Brain microvascular endothelial cell (primary cell): ENCODE measurements at regions not wholly inside any gene's neighbourhood (a gene's known extent, or its start where the extent isn't known, plus 50 kb on each side); places are given as distances from the start of the nearest gene placed in this dataset.

Source experiments
- DNase-seq: peaks from one replicate; pipeline ENCODE4 v3.0.0-alpha.2; 2020
- H3K27ac ChIP-seq: fragments of 250-450 bp; sonication (Bioruptor Pico); 2 replicates; pipeline ENCODE4 v1.5.1; 2020; ENCODE audit warnings: mild to moderate bottlenecking, moderate library complexity
- H3K27me3 ChIP-seq: fragments of 250-450 bp; sonication (Bioruptor Pico); replicated peaks from 2 replicates; pipeline ENCODE4 v1.5.1; 2020; ENCODE audit warnings: mild to moderate bottlenecking
- H3K36me3 ChIP-seq: fragments of 250-450 bp; sonication (Bioruptor Pico); replicated peaks from 2 replicates; pipeline ENCODE4 v1.5.1; 2020; ENCODE audit warnings: mild to moderate bottlenecking
- H3K4me3 ChIP-seq: 2 replicates; pipeline ENCODE4 v1.5.1; 2011; ENCODE audit warnings: low read depth, mild to moderate bottlenecking, control low read depth, low read length, moderate library complexity
- in situ Hi-C: cut with HindIII; loops from 2 replicates; pipeline ENCODE4 v1.10.0; 2017; ENCODE audit warnings: low sequenced_read_pairs, low pct_ligation_motif_present
- TF ChIP-seq, protein P1 (sequence below): IDR thresholded peaks from 2 replicates; pipeline ENCODE4 v1.5.1; 2011; ENCODE audit warnings: low read depth, mild to moderate bottlenecking, moderate library complexity, low read length, control low read depth, inconsistent platforms; ENCODE audit errors: missing control alignments

- H3K27ac ChIP-seq = no peak overlapping the region
Measured at GRCh38 chr11:128198216-128198772, 389.1 kb downstream of the ETS1 start.

GRCh38 chr11:128196235-128196634 lies 391.1 kb downstream of the ETS1 start:
- in situ Hi-C loops = no loop called here

More at GRCh38 chr11:128198216-128198772, 389.1 kb downstream of the ETS1 start:
- Histone ChIP-seq H3K27me3 (no peaks in the 10 kb centered on the region), H3K4me3 (no peak overlapping the region), H3K36me3 (no peaks in the 10 kb centered on the region)
- TF ChIP-seq, protein P1, sequence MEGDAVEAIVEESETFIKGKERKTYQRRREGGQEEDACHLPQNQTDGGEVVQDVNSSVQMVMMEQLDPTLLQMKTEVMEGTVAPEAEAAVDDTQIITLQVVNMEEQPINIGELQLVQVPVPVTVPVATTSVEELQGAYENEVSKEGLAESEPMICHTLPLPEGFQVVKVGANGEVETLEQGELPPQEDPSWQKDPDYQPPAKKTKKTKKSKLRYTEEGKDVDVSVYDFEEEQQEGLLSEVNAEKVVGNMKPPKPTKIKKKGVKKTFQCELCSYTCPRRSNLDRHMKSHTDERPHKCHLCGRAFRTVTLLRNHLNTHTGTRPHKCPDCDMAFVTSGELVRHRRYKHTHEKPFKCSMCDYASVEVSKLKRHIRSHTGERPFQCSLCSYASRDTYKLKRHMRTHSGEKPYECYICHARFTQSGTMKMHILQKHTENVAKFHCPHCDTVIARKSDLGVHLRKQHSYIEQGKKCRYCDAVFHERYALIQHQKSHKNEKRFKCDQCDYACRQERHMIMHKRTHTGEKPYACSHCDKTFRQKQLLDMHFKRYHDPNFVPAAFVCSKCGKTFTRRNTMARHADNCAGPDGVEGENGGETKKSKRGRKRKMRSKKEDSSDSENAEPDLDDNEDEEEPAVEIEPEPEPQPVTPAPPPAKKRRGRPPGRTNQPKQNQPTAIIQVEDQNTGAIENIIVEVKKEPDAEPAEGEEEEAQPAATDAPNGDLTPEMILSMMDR = no peak
- no peak for DNase-seq
- in situ Hi-C loops = no loop called here

GRCh38 chr11:128195756-128196155 lies 391.6 kb downstream of the ETS1 start:
- no peak for DNase-seq
- Histone ChIP-seq H3K4me3 (no peak overlapping the region), H3K36me3 (no peaks in the 10 kb centered on the region), H3K27me3 (no peaks in the 10 kb centered on the region), H3K27ac (no peak overlapping the region)
- TF ChIP-seq, protein P1 = no peak
- in situ Hi-C loops = no loop called here

More at GRCh38 chr11:128196235-128196634, 391.1 kb downstream of the ETS1 start:
- Histone ChIP-seq H3K27me3 (no peaks in the 10 kb centered on the region), H3K36me3 (no peaks in the 10 kb centered on the region), H3K4me3 (no peak overlapping the region), H3K27ac (no peak overlapping the region)
- DNase-seq = no peak
- TF ChIP-seq, protein P1 = no peak

GRCh38 chr11:128195057-128195751 lies 392.2 kb downstream of the ETS1 start:
- DNase-seq = no peak
- Histone ChIP-seq H3K27me3 (no peaks in the 10 kb centered on the region), H3K27ac (no peak overlapping the region), H3K36me3 (no peaks in the 10 kb centered on the region), H3K4me3 (no peak overlapping the region)
- in situ Hi-C loops = no loop called here
- TF ChIP-seq, protein P1 = no peak

DNA sequence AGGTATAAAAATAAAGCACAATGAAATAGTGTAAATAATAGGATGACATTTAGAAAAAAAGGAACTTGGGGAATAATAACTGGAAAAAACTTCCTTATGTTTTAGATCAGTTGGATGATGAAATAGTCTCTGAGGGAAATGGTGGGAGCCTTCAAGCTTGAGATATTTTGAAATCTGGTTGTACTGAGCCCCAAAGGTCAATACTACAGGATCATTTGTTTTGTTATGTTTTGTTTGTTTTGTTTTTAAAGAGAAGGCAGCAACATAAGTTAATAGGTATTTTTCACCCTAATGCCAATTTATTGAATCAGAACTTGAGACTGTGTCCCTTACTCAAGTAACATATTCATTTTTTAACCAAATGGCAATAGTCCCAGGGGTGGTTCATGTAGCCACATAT lies 393.1 kb downstream of the ETS1 start:
- no peaks in the 10 kb centered on the region for H3K27me3 ChIP-seq
- no peaks in the 10 kb centered on the region for H3K36me3 ChIP-seq
- TF ChIP-seq, protein P1 = no peak
- no peak for DNase-seq
- H3K4me3 ChIP-seq = no peak overlapping the region
- no peak overlapping the region for H3K27ac ChIP-seq
- in situ Hi-C loops = no loop called here
